ENCODE measurements at regions not wholly inside any gene's neighbourhood (a gene's known extent, or its start where the extent isn't known, plus 50 kb on each side); places are given as distances from the start of the nearest gene placed in this dataset.

GRCh38 chr4:22030307-22030706 lies 81.7 kb upstream of the KCNIP4 start:
- no peak for DNase-seq (ENCODE audit: low read depth)
- no peak for TF ChIP-seq CTCF (IDR thresholded peaks at IDR 0.05; ENCODE audit: control insufficient read depth, extremely low read depth, insufficient read depth)
- no peak overlapping the region for H3K4me3 ChIP-seq (ENCODE audit: low read depth, low read length)

GRCh38 chr4:22029803-22030202 lies 81.2 kb upstream of the KCNIP4 start:
- no peak for TF ChIP-seq CTCF (IDR thresholded peaks at IDR 0.05; ENCODE audit: control insufficient read depth, extremely low read depth, insufficient read depth)
- H3K4me3 ChIP-seq (ENCODE audit: low read depth, low read length) = no peak overlapping the region
- DNase-seq (ENCODE audit: low read depth) = no peak

- no peak overlapping the region for H3K4me3 ChIP-seq (ENCODE audit: low read depth, low read length)
- DNase-seq (ENCODE audit: low read depth) = no peak
- TF ChIP-seq CTCF (IDR thresholded peaks at IDR 0.05; ENCODE audit: control insufficient read depth, extremely low read depth, insufficient read depth) = no peak
These were observed 72.5 kb upstream of the KCNIP4 start for GRCh38 chr4:22021106-22021505.

- H3K4me3 ChIP-seq (ENCODE audit: low read depth, low read length) = no peak overlapping the region
- no peak for DNase-seq (ENCODE audit: low read depth)
- TF ChIP-seq CTCF (IDR thresholded peaks at IDR 0.05; ENCODE audit: control insufficient read depth, extremely low read depth, insufficient read depth) = no peak
These were observed 71.6 kb upstream of the KCNIP4 start for GRCh38 chr4:22020129-22020528.

GRCh38 chr4:22019676-22020075 lies 71.1 kb upstream of the KCNIP4 start:
- no peak for DNase-seq (ENCODE audit: low read depth)
- no peak overlapping the region for H3K4me3 ChIP-seq (ENCODE audit: low read depth, low read length)
- no peak for TF ChIP-seq CTCF (IDR thresholded peaks at IDR 0.05; ENCODE audit: control insufficient read depth, extremely low read depth, insufficient read depth)

GRCh38 chr4:22014222-22014741 lies 65.7 kb upstream of the KCNIP4 start:
- no peak for DNase-seq (ENCODE audit: low read depth)
- TF ChIP-seq CTCF (IDR thresholded peaks at IDR 0.05; ENCODE audit: control insufficient read depth, extremely low read depth, insufficient read depth) = no peak
- H3K4me3 ChIP-seq (ENCODE audit: low read depth, low read length) = no peak overlapping the region

- DNase-seq (ENCODE audit: low read depth) = no peak
- TF ChIP-seq CTCF (IDR thresholded peaks at IDR 0.05; ENCODE audit: control insufficient read depth, extremely low read depth, insufficient read depth) = no peak
- no peak overlapping the region for H3K4me3 ChIP-seq (ENCODE audit: low read depth, low read length)
These were observed 55.3 kb upstream of the KCNIP4 start for GRCh38 chr4:22003878-22004277.

Data from LNCaP clone FGC (cell line).